HEK293 (cell line): ENCODE measurements at regions not wholly inside any gene's neighbourhood (a gene's known extent, or its start where the extent isn't known, plus 50 kb on each side); places are given as distances from the start of the nearest gene placed in this dataset.

ENCODE experiments used
- ATF2 ChIP-seq: fragments of 450-650 bp; formaldehyde crosslinking; IDR thresholded peaks from 2 replicates; pipeline ENCODE4 v1.5.1; 2016; ENCODE audit warnings: missing biosample characterization, missing genetic modification characterization, low read depth
- CTCF ChIP-seq: fragments of 450-650 bp; formaldehyde crosslinking; IDR thresholded peaks from 2 replicates; pipeline ENCODE4 v1.5.1; 2016; ENCODE audit warnings: missing biosample characterization, missing genetic modification characterization
- GLI2 ChIP-seq: fragments of 450-650 bp; formaldehyde crosslinking; IDR thresholded peaks from 2 replicates; pipeline ENCODE4; 2017; ENCODE audit warnings: missing biosample characterization, missing genetic modification characterization, low read depth, borderline replicate concordance
- HOXD13 ChIP-seq: sonication (generic); formaldehyde crosslinking; IDR thresholded peaks from 2 replicates; pipeline ENCODE4 v1.8.0; 2022; ENCODE audit warnings: missing genetic modification reagents, borderline replicate concordance
- MYNN ChIP-seq: fragments of 450-650 bp; formaldehyde crosslinking; IDR thresholded peaks from 2 replicates; pipeline ENCODE4 v1.5.1; 2016; ENCODE audit warnings: missing biosample characterization, missing genetic modification characterization, borderline replicate concordance
- PBX3 ChIP-seq: sonication (generic); formaldehyde crosslinking; IDR thresholded peaks from 2 replicates; pipeline ENCODE4 v1.8.1; 2022; ENCODE audit warnings: mild to moderate bottlenecking, moderate library complexity, missing genetic modification reagents
- ZNF184 ChIP-seq: fragments of 450-650 bp; IDR thresholded peaks from 2 replicates; pipeline ENCODE4 v1.5.1; 2018; ENCODE audit warnings: missing biosample characterization, mild to moderate bottlenecking, missing genetic modification characterization
- ZNF324 ChIP-seq: fragments of 450-650 bp; formaldehyde crosslinking; IDR thresholded peaks from 2 replicates; pipeline ENCODE4 v1.5.1; 2016; ENCODE audit warnings: missing biosample characterization, missing genetic modification characterization
- ZNF394 ChIP-seq: fragments of 450-650 bp; formaldehyde crosslinking; IDR thresholded peaks from 2 replicates; pipeline ENCODE4 v1.5.1; 2016; ENCODE audit warnings: missing biosample characterization, missing genetic modification characterization, mild to moderate bottlenecking, moderate library complexity, borderline replicate concordance
- ZNF701 ChIP-seq: fragments of 450-650 bp; formaldehyde crosslinking; IDR thresholded peaks from 2 replicates; pipeline ENCODE4 v1.5.1; 2016; ENCODE audit warnings: missing biosample characterization, missing genetic modification characterization

GRCh38 chr2:236825989-236826510, 256.4 kb downstream of the ACKR3 start:
- TF ChIP-seq PBX3 (CRISPR knock-in tag), result no peak
- no peak for TF ChIP-seq ZNF394 (tag by site-specific recombination)
- no peak for TF ChIP-seq CTCF (tag by site-specific recombination)
- no peak for TF ChIP-seq ZNF701 (tag by site-specific recombination)
- no peak for TF ChIP-seq GLI2 (tag by site-specific recombination)
- TF ChIP-seq ZNF324 (tag by site-specific recombination), result no peak
- TF ChIP-seq MYNN (tag by site-specific recombination), result no peak
- no peak for TF ChIP-seq HOXD13 (CRISPR knock-in tag)
- no peak for TF ChIP-seq ZNF184 (tag by site-specific recombination)
- TF ChIP-seq ATF2 (tag by site-specific recombination), result no peak
